ENCODE measurements at regions not wholly inside any gene's neighbourhood (a gene's known extent, or its start where the extent isn't known, plus 50 kb on each side); places are given as distances from the start of the nearest gene placed in this dataset.

DNA sequence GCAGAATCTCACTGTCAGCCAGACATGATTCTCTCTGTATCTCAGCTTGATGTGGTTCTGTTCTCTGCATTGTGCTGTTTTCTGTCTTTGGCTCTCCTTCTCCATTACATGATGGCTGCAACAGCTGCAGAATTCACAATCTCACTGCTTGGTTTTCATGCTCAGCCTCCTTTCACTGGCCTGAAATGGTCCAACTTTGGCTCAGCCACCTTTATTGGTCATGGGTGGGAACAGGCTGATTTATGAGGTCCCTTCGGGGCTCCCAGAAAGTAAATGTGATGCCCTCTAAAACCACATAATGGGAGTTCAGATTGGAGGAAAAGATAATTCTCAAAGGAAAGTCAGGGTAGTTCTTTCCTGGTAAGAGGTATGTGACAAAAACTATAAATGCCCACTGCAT, 597.0 kb downstream of the ETNK1 start:
- no peak for DNase-seq (ENCODE audit: extremely low read depth, insufficient read length)
- Histone ChIP-seq H3K36me3 (ENCODE audit: control insufficient read depth, insufficient read depth, low read length) (no peaks in the 10 kb centered on the region), H3K4me3 (replicated peaks; ENCODE audit: low read depth, low read length) (no peak overlapping the region), H3K27me3 (replicated peaks; ENCODE audit: control insufficient read depth, insufficient read depth, low read length) (no peaks in the 10 kb centered on the region)
- TF ChIP-seq, protein P1, sequence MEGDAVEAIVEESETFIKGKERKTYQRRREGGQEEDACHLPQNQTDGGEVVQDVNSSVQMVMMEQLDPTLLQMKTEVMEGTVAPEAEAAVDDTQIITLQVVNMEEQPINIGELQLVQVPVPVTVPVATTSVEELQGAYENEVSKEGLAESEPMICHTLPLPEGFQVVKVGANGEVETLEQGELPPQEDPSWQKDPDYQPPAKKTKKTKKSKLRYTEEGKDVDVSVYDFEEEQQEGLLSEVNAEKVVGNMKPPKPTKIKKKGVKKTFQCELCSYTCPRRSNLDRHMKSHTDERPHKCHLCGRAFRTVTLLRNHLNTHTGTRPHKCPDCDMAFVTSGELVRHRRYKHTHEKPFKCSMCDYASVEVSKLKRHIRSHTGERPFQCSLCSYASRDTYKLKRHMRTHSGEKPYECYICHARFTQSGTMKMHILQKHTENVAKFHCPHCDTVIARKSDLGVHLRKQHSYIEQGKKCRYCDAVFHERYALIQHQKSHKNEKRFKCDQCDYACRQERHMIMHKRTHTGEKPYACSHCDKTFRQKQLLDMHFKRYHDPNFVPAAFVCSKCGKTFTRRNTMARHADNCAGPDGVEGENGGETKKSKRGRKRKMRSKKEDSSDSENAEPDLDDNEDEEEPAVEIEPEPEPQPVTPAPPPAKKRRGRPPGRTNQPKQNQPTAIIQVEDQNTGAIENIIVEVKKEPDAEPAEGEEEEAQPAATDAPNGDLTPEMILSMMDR (IDR thresholded peaks at IDR 0.05; ENCODE audit: insufficient read depth, low read length, poor library complexity, severe bottlenecking) = no peak

DNA sequence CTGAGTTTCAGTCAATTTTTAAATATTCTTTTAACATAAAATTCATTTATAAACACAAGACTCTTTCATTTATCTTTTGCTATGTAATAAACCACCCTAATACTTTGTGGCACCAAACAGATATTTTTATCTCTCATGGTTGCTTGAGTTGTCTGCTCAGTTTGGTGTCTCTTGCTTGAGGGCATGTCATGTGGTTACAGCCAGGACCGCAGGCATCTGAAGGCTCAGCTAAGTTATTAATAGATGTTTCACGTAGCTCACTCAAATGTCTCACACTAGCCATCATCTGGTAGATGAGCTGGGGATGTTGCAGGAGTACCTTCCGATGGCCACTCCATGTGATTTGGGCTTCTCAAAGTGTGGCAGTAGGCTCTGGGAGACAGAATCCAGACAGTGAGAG, 597.8 kb downstream of the ETNK1 start:
- DNase-seq (ENCODE audit: extremely low read depth, insufficient read length) = no peak
- Histone ChIP-seq H3K27me3 (replicated peaks; ENCODE audit: control insufficient read depth, insufficient read depth, low read length) (no peaks in the 10 kb centered on the region), H3K36me3 (ENCODE audit: control insufficient read depth, insufficient read depth, low read length) (no peaks in the 10 kb centered on the region), H3K4me3 (replicated peaks; ENCODE audit: low read depth, low read length) (no peak overlapping the region)
- TF ChIP-seq, protein P1 (IDR thresholded peaks at IDR 0.05; ENCODE audit: insufficient read depth, low read length, poor library complexity, severe bottlenecking) = no peak

DNA sequence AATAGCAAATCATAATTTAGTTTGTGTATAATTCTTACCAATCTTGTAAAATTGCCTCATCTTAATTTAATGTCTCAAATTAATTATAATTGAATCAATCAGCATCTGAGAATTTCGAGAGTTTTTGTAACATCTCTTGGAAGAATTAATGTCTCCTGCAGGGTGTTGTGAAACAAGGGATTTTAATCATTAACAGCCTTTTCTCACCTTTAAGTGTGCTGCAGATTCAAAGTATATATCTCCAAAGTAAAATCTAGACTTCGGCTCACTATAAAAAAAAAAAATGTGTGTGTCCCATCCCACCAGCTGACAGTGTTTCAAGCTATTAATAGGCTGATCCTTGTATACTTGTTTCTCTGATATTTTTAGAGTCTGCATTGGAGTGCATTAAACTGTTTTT, 603.1 kb downstream of the ETNK1 start:
- Histone ChIP-seq H3K27me3 (replicated peaks; ENCODE audit: control insufficient read depth, insufficient read depth, low read length) (no peaks in the 10 kb centered on the region), H3K36me3 (ENCODE audit: control insufficient read depth, insufficient read depth, low read length) (no peaks in the 10 kb centered on the region), H3K4me3 (replicated peaks; ENCODE audit: low read depth, low read length) (no peak overlapping the region)
- TF ChIP-seq, protein P1 (IDR thresholded peaks at IDR 0.05; ENCODE audit: insufficient read depth, low read length, poor library complexity, severe bottlenecking) = no peak
- DNase-seq (ENCODE audit: extremely low read depth, insufficient read length) = no peak

DNA sequence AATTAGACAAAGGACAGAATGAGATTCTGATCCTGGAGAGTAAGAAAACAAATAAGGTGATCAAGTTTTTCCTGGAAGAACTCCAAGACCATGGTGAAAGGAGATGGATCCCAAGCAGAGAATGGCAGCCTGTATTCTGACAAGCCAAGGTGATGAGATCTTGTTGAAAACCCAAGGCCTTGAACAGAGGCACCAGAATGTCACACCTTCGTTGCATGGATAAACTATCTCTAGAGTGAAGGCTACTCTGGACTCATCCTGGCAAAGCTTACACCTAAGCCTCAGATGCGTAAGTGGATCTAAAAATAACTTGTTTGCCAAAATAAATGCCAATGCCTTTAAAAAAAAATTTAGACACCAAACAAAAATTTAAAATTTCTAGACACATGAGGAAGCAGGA, 605.9 kb downstream of the ETNK1 start:
- DNase-seq (ENCODE audit: extremely low read depth, insufficient read length) = no peak
- Histone ChIP-seq H3K36me3 (ENCODE audit: control insufficient read depth, insufficient read depth, low read length) (no peaks in the 10 kb centered on the region), H3K27me3 (replicated peaks; ENCODE audit: control insufficient read depth, insufficient read depth, low read length) (no peaks in the 10 kb centered on the region), H3K4me3 (replicated peaks; ENCODE audit: low read depth, low read length) (no peak overlapping the region)
- TF ChIP-seq, protein P1 (IDR thresholded peaks at IDR 0.05; ENCODE audit: insufficient read depth, low read length, poor library complexity, severe bottlenecking) = no peak

DNA sequence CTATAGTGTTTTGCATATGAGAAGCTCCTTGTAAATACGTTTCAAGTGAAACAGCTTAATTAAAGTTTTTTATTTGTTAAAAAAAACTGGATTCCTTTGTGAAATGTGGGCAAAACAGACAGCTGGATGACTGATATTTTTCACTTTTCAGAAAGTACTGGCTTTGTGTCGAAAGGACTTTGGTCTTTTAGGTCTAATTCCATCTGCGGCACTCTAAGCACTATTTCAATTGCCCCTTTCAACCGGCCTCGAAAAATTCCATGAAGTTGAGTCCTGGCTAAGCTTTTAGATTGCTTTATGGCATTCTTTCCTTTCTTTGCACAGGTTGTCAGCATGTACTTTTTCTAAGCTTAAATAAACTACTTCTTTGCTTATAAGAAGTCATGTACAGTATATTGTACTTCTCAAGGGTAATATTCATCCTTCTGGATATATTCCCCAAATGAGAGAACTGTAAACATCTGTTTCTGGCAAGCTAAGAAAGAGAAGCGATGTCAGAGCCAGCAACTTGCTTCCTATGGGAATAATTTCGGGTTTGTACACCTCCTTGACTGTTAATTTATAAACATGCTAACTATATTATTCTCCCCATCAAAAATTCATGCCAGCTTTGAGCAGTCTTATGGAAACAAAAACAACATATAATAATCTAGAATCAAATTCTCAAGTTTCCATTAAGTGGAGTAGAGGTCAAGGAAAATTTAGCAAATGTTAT, 611.3 kb downstream of the ETNK1 start:
- TF ChIP-seq, protein P1 (IDR thresholded peaks at IDR 0.05; ENCODE audit: insufficient read depth, low read length, poor library complexity, severe bottlenecking) = no peak
- Histone ChIP-seq H3K27me3 (replicated peaks; ENCODE audit: control insufficient read depth, insufficient read depth, low read length) (no peaks in the 10 kb centered on the region), H3K4me3 (replicated peaks; ENCODE audit: low read depth, low read length) (no peak overlapping the region), H3K36me3 (ENCODE audit: control insufficient read depth, insufficient read depth, low read length) (no peaks in the 10 kb centered on the region)
- DNase-seq (ENCODE audit: extremely low read depth, insufficient read length) = no peak

DNA sequence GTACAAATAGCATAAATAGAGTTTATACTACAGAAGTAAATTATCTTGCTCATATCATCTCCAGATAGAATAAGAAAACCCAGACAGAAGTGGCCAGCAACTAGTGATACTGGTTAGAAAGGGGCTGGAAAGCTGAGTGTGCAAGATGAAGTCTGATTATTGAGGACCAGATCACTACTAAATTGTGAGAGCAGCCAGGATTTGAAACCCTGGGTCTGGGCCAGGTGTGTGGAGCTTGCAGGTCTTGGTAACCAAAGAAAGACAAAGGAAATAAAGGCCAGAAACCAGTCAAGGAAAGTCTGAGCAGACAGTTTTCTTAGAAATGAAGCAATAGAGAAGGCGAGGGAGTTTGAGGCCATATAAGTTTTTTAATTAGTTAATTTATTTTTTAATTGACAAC, 611.8 kb downstream of the ETNK1 start:
- no peaks in the 10 kb centered on the region for H3K27me3 ChIP-seq (replicated peaks; ENCODE audit: control insufficient read depth, insufficient read depth, low read length)
- no peak for DNase-seq (ENCODE audit: extremely low read depth, insufficient read length)
- H3K36me3 ChIP-seq (ENCODE audit: control insufficient read depth, insufficient read depth, low read length) = no peaks in the 10 kb centered on the region
- no peak overlapping the region for H3K4me3 ChIP-seq (replicated peaks; ENCODE audit: low read depth, low read length)
- TF ChIP-seq, protein P1 (IDR thresholded peaks at IDR 0.05; ENCODE audit: insufficient read depth, low read length, poor library complexity, severe bottlenecking) = no peak
